GM12878 (cell line): ENCODE measurements at regions not wholly inside any gene's neighbourhood (a gene's known extent, or its start where the extent isn't known, plus 50 kb on each side); places are given as distances from the start of the nearest gene placed in this dataset.

Experiments
- ATAC-seq: fragments of 200-7000 bp; cut with Tn5 transposase; 3 replicates; pipeline ENCODE4 v1.9.1; 2020; ENCODE audit warnings: mild to moderate bottlenecking, moderate library complexity
- BruUV-seq: library from RNA; stranded (reverse); fragments of 400-500 nt; replicated peaks from 2 replicates; lab custom pipeline; 2021; lab: Mats Ljungman, UMichigan
- CTCF ChIA-PET: fragments of 300-600 bp; sonication (Branson Sonifier 250); formaldehyde crosslinking; extraction: SDS; loops from one replicate; lab custom pipeline; 2021; ENCODE audit warnings: inconsistent platforms; lab: Yijun Ruan, JAX
- POLR2A ChIA-PET: fragments of 350-600 bp; formaldehyde crosslinking; extraction: SDS; loops from one replicate; lab custom pipeline; 2021; ENCODE audit warnings: inconsistent platforms; lab: Charles Lee
- RAD21 ChIA-PET: fragments of 300-600 bp; sonication (Branson Sonifier 250); formaldehyde crosslinking; loops from one replicate; lab custom pipeline; 2023; ENCODE audit warnings: antibody characterized with exemption; ENCODE audit not compliant: unreplicated experiment; lab: Charles Lee
- SMC1A ChIA-PET: fragments of 300-600 bp; sonication (Branson Sonifier 250); formaldehyde crosslinking; loops from one replicate; lab custom pipeline; 2023; ENCODE audit not compliant: unreplicated experiment, uncharacterized antibody; lab: Charles Lee
- DNase-seq: peaks from one replicate; pipeline ENCODE4 v3.0.0-alpha.2; 2011; ENCODE audit warnings: low read depth, low spot score
- FAIRE-seq: peaks from 3 replicates; lab custom pipeline; 2011; peaks lifted over from hg19 to GRCh38; lab: Jason Lieb, UNC
- H2AFZ ChIP-seq: 2 replicates; pipeline ENCODE4 v1.6.0; 2011; ENCODE audit warnings: low read depth, low read length, control low read depth; ENCODE audit not compliant: control insufficient read depth
- H3K27ac ChIP-seq: 2 replicates; pipeline ENCODE4 v1.5.1; 2011; ENCODE audit warnings: control low read depth; ENCODE audit not compliant: control insufficient read depth, insufficient read depth
- H3K27me3 ChIP-seq, 2 experiments: replicated peaks in 1 of 2; 2 replicates each; pipeline versions ENCODE4 v1.6.0 to v1.6.1; 2011; ENCODE audit warnings: low read length in 1 of 2; ENCODE audit not compliant: control insufficient read depth in 2 of 2, insufficient read depth in 2 of 2
- H3K36me3 ChIP-seq, 2 experiments: 2 replicates each; pipeline ENCODE4 v1.5.1; 2011; ENCODE audit warnings: low read length in 1 of 2; ENCODE audit not compliant: control insufficient read depth in 2 of 2, insufficient read depth in 2 of 2
- H3K4me1 ChIP-seq: 2 replicates; pipeline ENCODE4 v1.6.1; 2011; ENCODE audit warnings: mild to moderate bottlenecking, low read length, moderate library complexity, mixed read lengths; ENCODE audit not compliant: control insufficient read depth, insufficient read depth
- H3K4me2 ChIP-seq: 2 replicates; pipeline ENCODE4 v1.6.0; 2011; ENCODE audit warnings: control low read depth; ENCODE audit not compliant: control insufficient read depth, insufficient read depth
- H3K4me3 ChIP-seq: fragments of 200-600 bp; sonication (generic); 2 replicates; pipeline ENCODE4 v1.5.1; 2016
- H3K79me2 ChIP-seq: 2 replicates; pipeline ENCODE4 v1.6.0; 2011; ENCODE audit warnings: low read length; ENCODE audit not compliant: control insufficient read depth, insufficient read depth
- H3K9ac ChIP-seq: 2 replicates; pipeline ENCODE4 v1.8.0; 2011; ENCODE audit warnings: low read length, control low read depth, mixed read lengths; ENCODE audit not compliant: control insufficient read depth, insufficient read depth
- H3K9me3 ChIP-seq: replicated peaks from 3 replicates; pipeline ENCODE4 v1.5.1; 2011; ENCODE audit warnings: mild to moderate bottlenecking, low read length; ENCODE audit not compliant: control insufficient read depth, insufficient read depth
- H4K20me1 ChIP-seq: 2 replicates; pipeline ENCODE4 v1.6.0; 2011; ENCODE audit not compliant: control insufficient read depth, insufficient read depth
- CBX3 ChIP-seq: fragments of 200-600 bp; sonication (generic); IDR thresholded peaks from 2 replicates; pipeline ENCODE4 v1.6.1; 2016; ENCODE audit warnings: low read depth, borderline replicate concordance
- EP300 ChIP-seq, 2 experiments: fragments of 150-350 bp in 1 of 2; IDR thresholded peaks; 2 replicates each; pipeline ENCODE4 v1.6.1; 2011 to 2012; ENCODE audit warnings: low read depth in 2 of 2, low read length in 2 of 2, borderline replicate concordance in 1 of 2, improper control_type of control experiment in 1 of 2, inconsistent platforms in 1 of 2; ENCODE audit not compliant: control insufficient read depth in 1 of 2
- IKZF1 ChIP-seq: fragments of 450-650 bp; conservative IDR thresholded peaks from 2 replicates; pipeline ENCODE4 v1.6.1; 2017; ENCODE audit warnings: antibody characterized with exemption, mild to moderate bottlenecking
- IKZF2 ChIP-seq, 2 experiments: fragments of 450-650 bp; IDR thresholded peaks; 2 replicates each; pipeline ENCODE4 v1.6.1; 2017; ENCODE audit warnings: mild to moderate bottlenecking in 2 of 2, moderate library complexity in 2 of 2
- JUND ChIP-seq: IDR thresholded peaks from 2 replicates; pipeline ENCODE4 v1.6.1; 2012; ENCODE audit warnings: low read depth, mild to moderate bottlenecking, low read length, improper control_type of control experiment, moderate library complexity
- MAX ChIP-seq: IDR thresholded peaks from 2 replicates; pipeline ENCODE4 v1.6.1; 2012; ENCODE audit warnings: low read depth, low read length, improper control_type of control experiment
- NBN ChIP-seq: fragments of 450-650 bp; IDR thresholded peaks from 2 replicates; pipeline ENCODE4 v1.6.1; 2016
- NKRF ChIP-seq: fragments of 450-650 bp; conservative IDR thresholded peaks from 2 replicates; pipeline ENCODE4 v1.6.1; 2017; ENCODE audit warnings: mild to moderate bottlenecking, moderate library complexity
- NR2C2 ChIP-seq: IDR thresholded peaks from 2 replicates; pipeline ENCODE4 v1.6.1; 2011; ENCODE audit warnings: borderline replicate concordance, low read depth; ENCODE audit not compliant: control insufficient read depth, insufficient read length
- PBX3 ChIP-seq: IDR thresholded peaks from 2 replicates; pipeline ENCODE4 v1.6.1; 2011; ENCODE audit warnings: mild to moderate bottlenecking, low read depth, low read length, moderate library complexity; ENCODE audit not compliant: insufficient replicate concordance
- SIX5 ChIP-seq: IDR thresholded peaks from 2 replicates; pipeline ENCODE4 v1.6.1; 2011; ENCODE audit warnings: mild to moderate bottlenecking, low read depth, low read length, moderate library complexity; ENCODE audit not compliant: severe bottlenecking
- SREBF1 ChIP-seq: IDR thresholded peaks from 2 replicates; pipeline ENCODE4 v1.6.1; 2012; ENCODE audit warnings: mild to moderate bottlenecking, low read length
- SUPT20H ChIP-seq: IDR thresholded peaks from 2 replicates; pipeline ENCODE4 v1.6.1; 2011; ENCODE audit warnings: low read depth, mild to moderate bottlenecking, low read length, moderate library complexity, borderline replicate concordance; ENCODE audit not compliant: control insufficient read depth
- TBL1XR1 ChIP-seq: IDR thresholded peaks from 2 replicates; pipeline ENCODE4 v1.6.1; 2012; ENCODE audit warnings: low read depth, low read length, improper control_type of control experiment
- WGBS: methylation state at CpG from one replicate; pipeline ENCODE4 v1.1.6; 2016; ENCODE audit warnings: low lambda C conversion rate; ENCODE audit not compliant: insufficient replicate concordance, insufficient coverage; ENCODE audit errors: missing lambda C conversion rate; 5-methylcytosine and 5-hydroxymethylcytosine counted together
- in situ Hi-C: fragments of 300-500 bp; cut with MboI; formaldehyde crosslinking; loops from 9 replicates; pipeline ENCODE4 v1.14.3; 2018; ENCODE audit warnings: mixed read lengths
- intact Hi-C: fragments of 100-400 bp; cut with micrococcal nuclease; formaldehyde crosslinking; loops from one replicate; pipeline ENCODE4 v1.14.2; 2022; ENCODE audit not compliant: unreplicated experiment
- TF ChIP-seq, protein P1 (sequence below): fragments of 450-650 bp; IDR thresholded peaks from 2 replicates; pipeline ENCODE4 v1.6.1; 2017; ENCODE audit warnings: low read depth, mild to moderate bottlenecking, moderate library complexity
- TF ChIP-seq, protein P2 (sequence below): fragments of 450-650 bp; IDR thresholded peaks from 2 replicates; pipeline ENCODE4 v1.6.1; 2017; ENCODE audit warnings: antibody characterized with exemption, mild to moderate bottlenecking, moderate library complexity

DNA sequence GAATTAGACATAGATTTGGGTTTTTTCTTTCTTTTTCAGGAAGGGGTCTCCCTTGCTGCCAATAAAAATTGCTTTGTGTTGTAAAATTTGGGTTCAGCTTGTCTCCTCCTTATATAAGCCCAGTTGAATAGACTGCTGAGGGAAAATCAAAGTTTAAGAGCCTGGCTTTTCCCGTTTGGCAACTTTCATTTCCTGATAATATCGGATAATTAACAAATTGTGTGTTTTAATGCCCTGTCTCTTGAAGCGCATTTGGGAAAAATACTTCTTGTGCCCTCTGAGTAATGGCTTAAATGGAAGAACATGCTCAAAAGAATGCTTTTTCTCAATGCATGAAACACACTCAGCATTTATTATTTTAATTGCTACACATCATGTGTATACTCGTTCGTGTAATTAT, 198.0 kb upstream of the DCN start:
- ChIA-PET CTCF (interaction anchor here (1.0 to 3.4 kb wide), 19 partner anchors 7 to 1389 kb away, joined by 3 to 44 read pairs (median 12); partner anchors contain the start of gene PLEKHG7), SMC1A (interaction anchor here (0.9 to 3.3 kb wide), 11 partner anchors 11 to 1405 kb away, joined by 3 to 29 read pairs (median 9); partner anchors contain the start of gene PLEKHG7), POLR2A (no interaction called here), RAD21 (interaction anchor here (1.0 to 2.5 kb wide), 11 partner anchors 19 to 1274 kb away, joined by 3 to 41 read pairs (median 6); partner anchors contain the start of gene BTG1)
- intact Hi-C loops, result loop anchor here (5.0 to 10.0 kb wide), 4 partner anchors 197 to 1384 kb away; no protein-coding TSS in a partner anchor
- H2AFZ ChIP-seq, result no peak overlapping the region
- no peak for FAIRE-seq
- BruUV-seq, result no TSS peak
- no peaks in the 10 kb centered on the region for H3K79me2 ChIP-seq
- H3K27me3 ChIP-seq, result no peaks in the 10 kb centered on the region
- peaks cover 3% of the 10 kb centered on the region; the same call in 1 of the 2 replicates for H3K4me1 ChIP-seq
- no peak overlapping the region for H3K4me2 ChIP-seq
- no peak overlapping the region for H3K27ac ChIP-seq
- H3K9ac ChIP-seq, result no peak overlapping the region
- in situ Hi-C loops, result no loop called here
- H3K4me3 ChIP-seq, result no peak overlapping the region
- ATAC-seq, result no peak
- WGBS, result 41% methylated on average over 5 of the region's 5 CpGs
- no peak for DNase-seq
- H4K20me1 ChIP-seq, result no peaks in the 10 kb centered on the region
- H3K36me3 ChIP-seq, result no peaks in the 10 kb centered on the region
- no peaks in the 10 kb centered on the region for H3K9me3 ChIP-seq
- TF ChIP-seq MAX (no peak), NBN (no peak), NKRF (no peak), IKZF2 (IDR thresholded peaks at IDR 0.05) (no peak), TBL1XR1 (no peak), EP300 (IDR thresholded peaks at IDR 0.05; ENCODE audit: borderline replicate concordance in 1 of 2, control insufficient read depth in 1 of 2, low read depth in 2 of 2, low read length in 2 of 2) (no peak), NR2C2 (no peak), SIX5 (no peak), JUND (no peak), SREBF1 (no peak), PBX3 (no peak), CBX3 (no peak), SUPT20H (no peak), IKZF1 (no peak)
- TF ChIP-seq, protein P1, sequence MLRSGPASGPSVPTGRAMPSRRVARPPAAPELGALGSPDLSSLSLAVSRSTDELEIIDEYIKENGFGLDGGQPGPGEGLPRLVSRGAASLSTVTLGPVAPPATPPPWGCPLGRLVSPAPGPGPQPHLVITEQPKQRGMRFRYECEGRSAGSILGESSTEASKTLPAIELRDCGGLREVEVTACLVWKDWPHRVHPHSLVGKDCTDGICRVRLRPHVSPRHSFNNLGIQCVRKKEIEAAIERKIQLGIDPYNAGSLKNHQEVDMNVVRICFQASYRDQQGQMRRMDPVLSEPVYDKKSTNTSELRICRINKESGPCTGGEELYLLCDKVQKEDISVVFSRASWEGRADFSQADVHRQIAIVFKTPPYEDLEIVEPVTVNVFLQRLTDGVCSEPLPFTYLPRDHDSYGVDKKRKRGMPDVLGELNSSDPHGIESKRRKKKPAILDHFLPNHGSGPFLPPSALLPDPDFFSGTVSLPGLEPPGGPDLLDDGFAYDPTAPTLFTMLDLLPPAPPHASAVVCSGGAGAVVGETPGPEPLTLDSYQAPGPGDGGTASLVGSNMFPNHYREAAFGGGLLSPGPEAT, result no peak
- TF ChIP-seq, protein P2, sequence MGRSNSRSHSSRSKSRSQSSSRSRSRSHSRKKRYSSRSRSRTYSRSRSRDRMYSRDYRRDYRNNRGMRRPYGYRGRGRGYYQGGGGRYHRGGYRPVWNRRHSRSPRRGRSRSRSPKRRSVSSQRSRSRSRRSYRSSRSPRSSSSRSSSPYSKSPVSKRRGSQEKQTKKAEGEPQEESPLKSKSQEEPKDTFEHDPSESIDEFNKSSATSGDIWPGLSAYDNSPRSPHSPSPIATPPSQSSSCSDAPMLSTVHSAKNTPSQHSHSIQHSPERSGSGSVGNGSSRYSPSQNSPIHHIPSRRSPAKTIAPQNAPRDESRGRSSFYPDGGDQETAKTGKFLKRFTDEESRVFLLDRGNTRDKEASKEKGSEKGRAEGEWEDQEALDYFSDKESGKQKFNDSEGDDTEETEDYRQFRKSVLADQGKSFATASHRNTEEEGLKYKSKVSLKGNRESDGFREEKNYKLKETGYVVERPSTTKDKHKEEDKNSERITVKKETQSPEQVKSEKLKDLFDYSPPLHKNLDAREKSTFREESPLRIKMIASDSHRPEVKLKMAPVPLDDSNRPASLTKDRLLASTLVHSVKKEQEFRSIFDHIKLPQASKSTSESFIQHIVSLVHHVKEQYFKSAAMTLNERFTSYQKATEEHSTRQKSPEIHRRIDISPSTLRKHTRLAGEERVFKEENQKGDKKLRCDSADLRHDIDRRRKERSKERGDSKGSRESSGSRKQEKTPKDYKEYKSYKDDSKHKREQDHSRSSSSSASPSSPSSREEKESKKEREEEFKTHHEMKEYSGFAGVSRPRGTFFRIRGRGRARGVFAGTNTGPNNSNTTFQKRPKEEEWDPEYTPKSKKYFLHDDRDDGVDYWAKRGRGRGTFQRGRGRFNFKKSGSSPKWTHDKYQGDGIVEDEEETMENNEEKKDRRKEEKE, result no peak
